ENCODE measurements at regions not wholly inside any gene's neighbourhood (a gene's known extent, or its start where the extent isn't known, plus 50 kb on each side); places are given as distances from the start of the nearest gene placed in this dataset.

DNA sequence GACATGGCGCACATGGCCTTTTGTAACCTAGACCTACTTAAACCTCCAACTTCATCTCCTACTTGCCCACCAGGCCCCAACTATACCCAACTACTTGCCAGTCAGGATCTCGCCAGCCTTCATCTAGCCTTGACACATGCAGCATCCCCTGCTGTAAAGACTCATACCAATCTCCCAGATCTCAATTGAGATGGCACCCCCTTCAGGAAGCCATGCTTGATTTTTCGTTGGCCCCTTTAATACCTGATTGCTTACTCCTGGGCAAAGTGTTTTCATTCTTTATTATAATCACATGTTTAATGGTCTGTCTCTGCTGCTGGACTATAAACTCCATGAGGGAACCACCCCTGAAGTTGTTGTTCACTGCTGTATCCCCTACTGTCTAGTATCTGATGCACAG lies 150.8 kb downstream of the SOX2 start:
- TF ChIP-seq POLR2AphosphoS5 (IDR thresholded peaks at IDR 0.05; ENCODE audit: borderline replicate concordance, low read depth, low read length): no peak
- TF ChIP-seq EZH2 (IDR thresholded peaks at IDR 0.05): no peak
- TF ChIP-seq FOXP2 (optimal IDR thresholded peaks at IDR 0.05; ENCODE audit: control extremely low read depth, extremely low read length, insufficient read depth): no peak
